ENCODE measurements at regions not wholly inside any gene's neighbourhood (a gene's known extent, or its start where the extent isn't known, plus 50 kb on each side); places are given as distances from the start of the nearest gene placed in this dataset.
A peak's percentile ranks its signal among the peaks of the same experiment; 100 is the strongest.
"Not testable (repeated sequence)": the region's sequence is repeated elsewhere in the genome, so short reads cannot be mapped to it uniquely, and the experiment has no call there.

DNA sequence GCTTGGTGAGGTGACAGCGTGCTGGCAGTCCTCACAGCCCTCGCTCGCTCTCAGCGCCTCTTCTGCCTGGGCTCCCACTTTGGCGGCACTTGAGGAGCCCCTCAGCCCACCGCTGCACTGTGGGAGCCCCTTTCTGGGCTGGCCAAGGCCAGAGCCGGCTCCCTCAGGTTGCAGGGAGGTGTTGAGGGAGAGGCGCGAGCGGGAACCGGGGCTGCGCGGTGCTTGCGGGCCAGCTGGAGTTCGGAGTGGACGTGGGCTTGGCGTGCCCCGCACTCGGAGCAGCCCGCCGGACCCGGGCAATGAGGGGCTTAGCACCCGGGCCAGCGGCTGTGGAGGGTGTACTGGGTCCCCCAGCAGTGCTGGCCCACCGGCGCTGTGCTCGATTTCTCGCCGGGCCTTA lies 134.2 kb upstream of the BASP1 start:
- DNase-seq (ENCODE audit: low read depth), result not testable (repeated sequence)

DNA sequence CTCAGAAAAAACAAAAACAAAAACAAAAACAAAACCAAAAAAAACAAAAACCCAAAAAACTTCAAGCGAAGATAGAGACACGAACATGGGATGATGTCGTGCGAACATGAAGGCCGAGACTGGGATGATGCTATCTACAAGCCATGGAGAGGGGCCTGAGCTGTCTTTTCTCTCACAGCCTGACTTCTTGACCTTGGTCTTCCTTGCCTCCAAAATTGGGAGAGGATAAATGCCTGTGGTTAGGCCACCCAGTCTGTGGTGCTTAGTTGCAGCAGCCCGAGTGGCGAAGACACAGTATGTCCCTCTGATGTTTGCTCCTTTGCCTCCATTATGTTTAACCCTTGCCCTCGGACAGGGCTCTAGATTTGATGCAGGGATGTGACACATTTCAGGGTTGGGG lies 130.4 kb upstream of the BASP1 start:
- no peak for DNase-seq (ENCODE audit: low read depth)

DNA sequence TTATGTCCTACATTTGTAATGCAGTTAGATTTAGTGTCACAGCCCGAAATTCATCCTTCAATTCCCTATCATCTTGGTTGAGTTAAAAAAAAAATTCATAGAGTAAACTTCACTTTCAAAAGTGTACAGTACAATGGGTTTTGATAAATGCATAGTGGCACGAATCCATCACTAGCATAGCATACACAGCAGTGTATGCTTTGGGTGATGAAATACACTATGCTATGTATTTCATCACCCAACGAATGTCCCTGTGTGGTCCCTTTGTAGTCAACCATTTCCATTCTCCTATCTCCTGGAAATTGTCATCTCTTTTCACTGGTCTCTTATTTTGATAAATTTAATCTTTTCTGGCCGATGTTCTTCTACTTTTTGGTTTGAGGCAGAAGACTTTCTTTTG lies 129.4 kb upstream of the BASP1 start:
- no peak for DNase-seq (ENCODE audit: low read depth)

DNA sequence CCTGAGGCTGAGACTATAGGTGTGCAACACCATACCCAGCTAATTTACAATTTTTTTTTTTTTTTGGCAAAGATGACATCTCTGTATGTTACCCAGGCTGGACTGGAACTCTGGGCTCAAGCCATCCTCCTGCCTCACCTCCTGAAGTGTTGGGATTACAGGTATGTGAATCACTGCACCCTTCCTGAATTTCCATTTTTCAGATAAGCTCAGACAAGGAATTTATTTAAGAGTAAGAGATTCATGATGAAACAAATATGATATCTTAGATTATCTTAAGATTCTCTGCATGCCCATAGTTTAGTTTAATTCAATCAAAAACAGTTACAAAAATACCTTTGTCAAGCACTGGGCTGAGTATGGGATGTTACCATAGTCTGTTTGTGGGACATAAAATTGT lies 128.4 kb upstream of the BASP1 start:
- DNase-seq (ENCODE audit: low read depth), result no peak

DNA sequence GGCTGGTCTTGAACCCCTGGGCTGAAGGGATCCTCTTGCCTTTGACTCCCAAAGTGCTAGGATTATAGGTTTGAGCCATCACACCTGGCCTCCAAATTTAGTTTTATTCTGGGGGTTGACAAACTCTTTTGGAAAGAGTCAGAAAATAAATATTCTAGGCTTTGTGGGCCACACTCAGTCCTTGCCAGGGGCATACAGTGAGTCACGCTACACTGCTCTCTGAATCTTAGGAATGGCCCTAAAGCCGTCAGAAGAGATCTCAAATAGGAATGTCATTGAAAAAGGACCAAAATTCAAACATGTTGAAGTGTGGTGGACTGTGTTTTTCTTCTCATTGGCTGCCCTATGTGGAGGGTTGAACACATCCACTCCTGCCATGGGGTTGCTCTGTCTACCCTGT lies 127.7 kb upstream of the BASP1 start:
- DNase-seq (ENCODE audit: low read depth), result no peak

DNA sequence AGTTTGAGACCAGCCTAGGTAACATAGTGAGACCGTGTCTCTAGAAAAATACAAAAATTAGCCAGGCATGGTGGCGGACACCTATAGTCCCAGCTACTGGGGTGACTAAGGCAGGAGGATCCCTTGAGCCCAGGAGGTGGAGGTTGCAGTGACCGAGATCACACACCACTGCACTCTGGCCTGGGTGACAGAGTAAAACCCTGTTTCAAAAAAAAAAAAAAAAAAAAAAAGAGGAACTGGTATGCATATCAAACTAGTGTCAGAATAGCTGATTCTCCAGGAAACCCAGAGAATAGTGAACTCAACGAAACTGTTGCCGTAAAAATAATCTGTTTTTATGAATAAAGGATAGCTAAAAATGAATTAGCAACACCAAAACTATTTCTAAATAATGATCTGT lies 126.6 kb upstream of the BASP1 start:
- no peak for DNase-seq (ENCODE audit: low read depth)

DNA sequence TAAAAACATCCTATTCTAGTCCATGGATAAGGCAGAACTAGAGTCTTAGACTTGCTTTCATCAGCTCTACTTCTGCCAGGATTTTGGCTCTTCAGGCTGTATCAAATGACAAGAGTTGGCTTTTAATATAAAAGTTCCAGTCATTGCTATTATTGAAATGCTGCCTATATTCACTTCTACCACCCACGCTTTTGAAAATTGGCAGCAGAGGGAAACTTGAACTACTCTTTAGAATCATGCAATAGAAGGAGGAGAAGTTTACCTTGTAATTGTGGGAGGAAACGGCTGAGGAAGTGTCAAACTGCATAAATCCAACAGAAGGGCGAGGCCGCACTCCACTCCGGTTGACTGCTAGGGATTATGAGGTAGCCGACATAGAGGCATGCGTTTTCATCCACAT lies 122.6 kb upstream of the BASP1 start:
- DNase-seq (ENCODE audit: low read depth), result no peak

DNA sequence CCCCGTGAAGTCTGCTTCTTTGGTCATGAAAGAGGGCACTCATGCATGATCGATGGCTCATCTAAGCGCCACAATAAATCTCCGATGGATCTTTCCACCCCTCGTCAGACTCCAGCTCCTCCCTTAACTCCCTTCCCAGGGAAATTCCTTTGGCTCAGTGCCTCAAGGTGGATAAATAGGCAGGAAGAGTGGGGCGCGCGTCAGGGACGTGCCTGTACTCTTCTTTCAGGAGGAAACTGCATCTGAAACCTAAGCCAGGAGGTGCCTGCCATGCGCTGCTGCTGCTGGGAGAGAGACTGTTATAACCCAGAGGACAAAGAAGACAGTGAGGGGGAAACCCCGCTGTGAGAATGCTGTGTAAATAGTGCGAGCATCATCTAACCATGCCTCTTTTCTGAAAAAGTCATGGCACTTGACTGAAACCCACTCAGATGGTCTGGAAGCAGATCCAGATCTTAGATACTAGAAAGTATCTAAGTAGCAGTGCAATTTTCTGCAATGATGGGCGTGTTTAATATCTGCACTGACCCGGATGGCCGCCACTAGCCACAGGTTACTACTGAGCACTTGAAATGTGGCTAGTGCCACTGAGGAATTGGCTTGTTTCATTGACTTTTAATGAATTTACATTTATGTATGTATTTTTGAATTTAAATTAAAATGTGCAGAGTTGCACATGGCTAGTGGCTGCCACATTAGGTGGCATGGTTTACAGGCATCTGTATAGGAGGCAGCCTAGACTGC lies 120.3 kb upstream of the BASP1 start:
- no peak for DNase-seq (ENCODE audit: low read depth)

DNA sequence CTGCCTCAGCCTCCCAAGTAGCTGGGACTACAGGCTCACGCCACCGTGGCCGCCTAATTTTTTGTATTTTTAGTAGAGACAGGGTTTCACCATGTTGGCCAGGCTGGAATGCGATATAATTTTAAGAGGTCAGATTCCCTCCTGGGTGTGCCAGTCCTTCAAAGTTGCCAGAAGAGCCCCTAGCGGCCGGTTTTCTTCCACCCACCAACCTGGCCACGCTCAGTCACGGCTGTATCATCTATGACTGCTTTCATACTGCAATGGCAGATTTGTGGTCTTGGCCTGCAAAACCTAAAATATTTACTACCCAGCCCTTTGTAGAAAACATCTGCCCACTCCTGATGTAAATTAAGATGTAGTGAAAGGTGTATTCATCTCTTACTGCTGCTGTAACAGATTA lies 117.5 kb upstream of the BASP1 start:
- no peak for DNase-seq (ENCODE audit: low read depth)

DNA sequence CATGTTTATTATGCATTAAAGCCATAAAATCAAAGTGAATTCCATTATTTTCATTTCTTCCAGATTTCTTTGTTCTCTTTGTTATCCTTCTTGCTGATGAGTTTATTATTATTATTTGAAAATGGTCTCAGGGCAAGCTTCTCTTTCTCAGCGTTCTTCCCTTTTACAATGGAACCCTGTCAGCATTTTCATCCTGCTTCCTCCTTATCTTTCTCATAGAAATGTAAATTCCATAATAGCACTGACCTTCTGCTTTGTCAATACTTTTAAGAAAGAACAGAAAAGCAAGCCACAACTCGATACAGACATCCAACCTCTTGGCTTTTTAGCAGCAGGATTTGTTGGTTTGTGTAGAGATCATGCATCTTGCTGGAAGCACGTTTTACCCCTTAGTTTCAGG lies 114.0 kb upstream of the BASP1 start:
- DNase-seq (ENCODE audit: low read depth), result no peak

DNA sequence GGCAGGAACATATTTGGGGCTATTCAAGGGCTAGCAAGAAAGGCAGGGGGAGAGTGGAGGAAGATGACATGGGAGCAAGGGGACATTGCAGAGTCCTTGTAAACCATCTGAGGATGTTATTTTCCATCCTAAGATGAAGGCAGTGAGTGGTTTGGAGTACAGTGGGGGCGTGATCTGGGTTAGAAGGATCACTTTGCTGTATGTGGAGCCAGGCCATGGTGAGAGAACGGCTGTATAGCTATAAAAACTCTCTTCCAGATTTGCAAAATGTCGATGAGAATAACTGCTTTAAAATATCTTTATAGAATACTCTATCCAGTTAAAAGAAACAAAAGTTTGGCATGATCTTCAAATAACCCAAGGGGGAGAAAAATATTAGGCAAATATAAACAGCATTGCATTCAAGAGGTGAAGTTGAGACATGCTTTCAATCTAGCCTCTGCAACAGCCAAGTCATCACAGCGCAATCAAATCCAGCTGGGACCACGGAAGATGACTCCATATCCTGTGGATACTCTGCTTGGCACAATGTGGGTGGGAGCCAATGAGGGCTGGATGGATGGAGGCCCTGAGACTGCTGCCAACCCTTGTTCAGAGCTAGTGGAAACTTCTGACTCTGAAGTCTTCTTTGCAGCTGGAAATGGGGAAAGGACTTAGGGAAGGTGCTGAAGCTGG lies 111.5 kb upstream of the BASP1 start:
- DNase-seq (ENCODE audit: low read depth), result no peak

DNA sequence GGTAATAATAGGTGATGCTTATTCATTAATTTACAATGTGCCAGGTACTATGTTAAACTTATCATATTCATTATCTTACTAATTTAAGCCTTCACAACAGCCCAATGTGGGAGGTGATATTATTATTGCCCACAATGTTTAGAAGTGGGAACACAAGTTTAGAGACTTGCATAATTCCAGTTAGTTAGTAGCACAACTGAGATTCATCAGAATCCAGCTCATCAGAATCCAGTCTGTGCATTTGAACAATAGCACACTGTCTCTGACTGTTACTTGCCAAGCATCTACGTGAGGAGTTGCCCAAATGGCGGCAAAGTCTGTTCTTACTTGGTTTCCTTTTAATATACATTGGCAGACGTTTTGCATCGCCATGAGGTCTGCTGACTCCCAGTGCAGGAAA lies 110.9 kb upstream of the BASP1 start:
- DNase-seq (ENCODE audit: low read depth), result no peak

DNA sequence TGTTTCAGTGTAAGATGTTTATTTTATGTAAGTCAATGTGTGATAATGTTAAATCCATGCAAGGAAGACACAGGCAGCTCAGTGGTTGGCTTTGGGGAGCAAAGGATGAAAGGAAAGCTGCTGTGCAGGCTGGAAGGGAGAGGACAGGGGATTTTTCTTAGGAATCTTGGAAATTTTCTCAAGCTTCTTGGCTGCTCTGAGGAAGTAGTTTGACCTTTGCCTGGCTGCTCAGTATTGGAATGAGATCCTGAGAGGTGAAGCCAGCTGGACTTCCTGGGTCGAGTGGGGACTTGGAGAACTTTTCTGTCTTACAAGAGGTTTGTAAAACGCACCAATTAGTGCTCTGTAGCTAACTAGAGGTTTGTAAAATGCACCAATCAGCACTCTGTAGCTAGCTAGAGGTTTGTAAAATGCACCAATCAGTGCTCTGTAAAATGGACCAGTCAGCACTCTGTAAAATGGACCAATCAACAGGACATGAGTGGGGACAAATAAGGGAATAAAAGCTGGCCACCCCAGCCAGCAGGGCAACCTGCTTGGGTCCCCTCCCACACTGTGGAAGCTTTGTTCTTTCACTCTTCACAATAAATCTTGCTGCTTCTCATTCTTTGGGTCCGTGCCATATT lies 105.2 kb upstream of the BASP1 start:
- DNase-seq (ENCODE audit: low read depth), result not testable (repeated sequence)

DNA sequence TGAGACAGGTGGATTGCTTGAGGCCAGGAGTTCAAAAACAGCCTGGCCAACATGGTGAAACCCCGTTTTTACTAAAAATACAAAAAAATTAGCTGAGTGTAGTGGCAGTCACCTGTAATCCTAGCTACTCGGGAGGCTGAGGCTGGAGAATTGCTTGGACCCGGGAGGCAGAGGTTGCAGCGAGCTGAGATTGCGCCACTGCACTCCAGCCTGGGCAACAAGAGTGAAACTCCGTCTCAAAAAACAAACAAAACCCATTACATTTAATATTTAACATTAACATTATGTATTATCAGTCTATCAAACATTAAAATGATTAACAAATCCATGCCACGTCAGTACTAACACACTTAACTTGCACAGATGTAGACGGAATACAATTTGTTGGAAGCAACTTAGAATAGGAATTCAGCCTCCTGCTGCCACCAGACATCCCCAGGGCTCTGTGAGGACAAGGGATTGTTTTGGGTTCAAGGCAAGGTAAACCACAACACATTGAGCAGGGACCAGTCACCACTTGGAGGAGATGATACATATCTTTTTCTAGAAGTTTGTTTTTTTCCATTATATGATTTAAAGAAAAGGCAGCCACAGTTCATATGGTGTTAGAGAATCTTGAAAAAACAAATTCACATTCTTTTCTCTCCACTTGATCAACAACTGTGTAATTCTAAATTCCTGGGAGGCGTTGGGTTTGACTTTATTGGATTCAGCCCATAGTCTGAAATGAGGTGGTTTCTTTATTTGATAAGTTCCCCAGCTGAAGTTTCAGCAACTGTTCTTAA lies 104.1 kb upstream of the BASP1 start:
- DNase-seq (ENCODE audit: low read depth), result no peak

DNA sequence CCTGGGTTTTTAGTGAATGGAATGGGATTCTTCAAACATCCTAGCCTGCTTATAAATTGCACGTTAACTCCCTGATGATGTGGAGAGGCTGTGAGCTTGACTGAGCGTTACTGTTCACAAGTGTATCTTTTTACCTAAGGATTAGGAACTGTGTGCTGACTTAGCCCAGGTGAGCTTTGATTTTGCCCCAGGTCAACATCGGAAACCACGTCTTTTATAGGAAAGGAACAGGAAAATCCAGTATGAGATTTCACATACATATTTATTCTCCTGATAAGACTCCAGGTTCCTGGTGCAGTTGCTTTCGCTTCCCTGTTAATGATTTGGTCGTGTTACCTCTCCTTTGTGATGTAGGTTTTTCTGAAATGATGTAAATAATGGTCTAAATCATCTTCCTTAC lies 103.2 kb upstream of the BASP1 start:
- DNase-seq (ENCODE audit: low read depth), result no peak

DNA sequence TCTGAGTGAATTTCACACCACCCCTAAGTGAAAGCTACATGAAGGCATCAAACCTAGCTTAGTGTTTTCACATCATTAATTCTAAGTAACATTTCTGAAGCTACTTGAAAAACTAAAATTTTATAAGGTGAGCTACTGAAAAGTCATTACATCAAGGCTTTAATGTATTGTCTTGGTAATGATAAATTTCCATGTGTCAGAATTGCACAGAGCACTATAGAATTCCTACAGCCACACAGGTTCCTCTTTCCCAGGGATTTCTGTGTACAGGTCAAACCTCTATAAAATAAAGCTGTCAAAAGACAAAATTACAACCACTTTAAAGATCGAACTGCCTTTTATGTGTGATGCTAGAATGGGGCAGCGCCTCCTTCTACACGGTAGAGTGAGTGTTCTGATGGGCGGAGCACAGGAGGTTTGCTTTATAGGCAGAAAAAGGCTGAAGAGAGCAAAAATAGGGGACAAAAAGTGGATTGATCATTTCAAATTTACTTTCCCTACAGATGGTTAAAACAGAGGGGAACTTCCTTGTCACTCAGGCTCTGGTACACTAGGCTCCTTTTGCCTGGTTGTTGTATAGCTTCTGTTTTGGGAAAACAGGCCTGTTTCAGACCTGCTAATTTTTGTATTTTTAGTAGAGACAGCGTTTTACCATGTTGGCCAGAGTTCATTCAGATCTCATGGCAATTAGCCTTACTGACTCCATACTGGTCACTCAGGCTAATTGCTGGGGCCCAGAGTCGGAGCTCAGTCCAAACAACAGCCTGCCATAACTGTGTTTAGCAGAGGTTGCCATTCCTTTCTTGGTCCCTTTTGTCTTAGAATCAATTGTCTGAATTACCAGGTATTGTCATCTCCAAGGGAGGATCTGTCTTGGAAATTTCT lies 102.5 kb upstream of the BASP1 start:
- DNase-seq (ENCODE audit: low read depth), result no peak

DNA sequence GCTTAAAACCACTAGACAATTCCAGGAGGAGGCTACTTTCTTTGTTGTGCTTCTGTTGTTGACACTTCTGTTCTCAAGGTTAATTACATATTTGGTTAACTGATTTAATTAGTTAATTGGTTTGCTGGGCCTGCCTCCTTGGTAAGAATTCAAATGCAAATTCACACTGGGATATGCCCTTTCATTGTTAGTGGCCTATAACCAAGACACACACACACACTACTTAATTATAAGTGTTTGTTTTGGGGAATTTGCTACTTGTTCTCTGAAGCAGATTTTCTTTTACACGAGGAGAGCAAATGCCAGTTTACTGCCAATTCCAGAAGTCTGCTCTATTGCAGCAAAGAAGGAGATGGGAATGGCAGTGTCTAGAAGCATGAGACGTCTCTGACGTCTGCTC lies 101.6 kb upstream of the BASP1 start:
- no peak for DNase-seq (ENCODE audit: low read depth)

DNA sequence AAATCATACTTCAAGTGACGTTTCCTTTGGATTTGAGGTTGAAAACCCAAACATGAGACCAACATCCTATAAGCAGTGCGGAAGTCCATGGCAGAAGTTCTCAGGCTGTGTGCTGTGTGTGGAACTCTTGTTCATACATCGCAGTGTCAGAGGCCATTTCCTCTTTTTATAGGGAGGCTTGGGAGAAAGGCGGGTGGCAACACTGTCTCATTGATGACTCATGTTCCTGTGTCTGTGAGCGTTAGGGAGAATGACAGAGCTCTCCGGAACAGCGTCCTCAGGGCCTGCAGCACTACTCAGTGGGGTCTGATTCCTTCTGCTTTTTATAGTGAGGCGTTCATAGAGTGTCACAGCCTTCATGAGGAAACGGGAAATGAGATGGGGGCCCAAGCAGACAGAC lies 98.8 kb upstream of the BASP1 start:
- DNase-seq (ENCODE audit: low read depth), result peak; percentile 4

DNA sequence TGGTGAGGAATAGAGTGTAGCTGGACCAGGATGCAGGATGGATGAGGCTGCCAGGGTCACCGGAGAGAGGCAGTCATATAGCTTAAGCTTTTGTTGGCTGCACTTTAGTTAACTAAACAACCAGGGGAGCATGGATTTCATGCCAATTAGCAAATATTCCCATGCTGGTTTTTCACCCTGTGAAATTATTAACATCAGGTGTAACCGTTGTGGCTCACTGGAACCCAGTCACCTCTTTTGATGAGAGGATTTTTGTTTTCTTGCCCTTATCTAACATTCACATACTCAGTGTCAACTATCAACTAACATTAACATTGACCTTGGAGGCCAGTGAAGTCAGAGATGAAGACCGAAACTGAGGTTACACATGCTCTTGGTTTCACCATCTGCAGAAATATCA lies 97.2 kb upstream of the BASP1 start:
- DNase-seq (ENCODE audit: low read depth), result no peak

DNA sequence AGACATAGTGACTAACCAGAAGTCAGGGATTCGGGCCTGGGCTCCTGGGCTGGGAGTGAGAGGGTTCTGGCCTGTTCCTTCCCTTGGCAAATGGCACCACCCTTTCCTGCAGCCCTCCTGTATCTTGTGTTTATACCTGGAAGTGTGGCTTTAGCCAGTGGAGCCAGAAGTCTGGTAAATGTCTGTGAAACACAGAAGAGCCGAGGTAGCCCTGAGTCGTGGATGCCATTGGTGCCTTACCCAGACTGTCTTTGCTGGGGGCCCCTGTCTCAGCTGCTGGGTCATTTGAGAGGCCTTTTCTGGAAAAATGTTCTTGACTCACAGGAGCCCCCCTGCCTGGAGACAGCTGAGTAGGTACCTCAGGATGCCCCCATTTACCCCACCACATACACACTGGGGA lies 95.7 kb upstream of the BASP1 start:
- no peak for DNase-seq (ENCODE audit: low read depth)

DNA sequence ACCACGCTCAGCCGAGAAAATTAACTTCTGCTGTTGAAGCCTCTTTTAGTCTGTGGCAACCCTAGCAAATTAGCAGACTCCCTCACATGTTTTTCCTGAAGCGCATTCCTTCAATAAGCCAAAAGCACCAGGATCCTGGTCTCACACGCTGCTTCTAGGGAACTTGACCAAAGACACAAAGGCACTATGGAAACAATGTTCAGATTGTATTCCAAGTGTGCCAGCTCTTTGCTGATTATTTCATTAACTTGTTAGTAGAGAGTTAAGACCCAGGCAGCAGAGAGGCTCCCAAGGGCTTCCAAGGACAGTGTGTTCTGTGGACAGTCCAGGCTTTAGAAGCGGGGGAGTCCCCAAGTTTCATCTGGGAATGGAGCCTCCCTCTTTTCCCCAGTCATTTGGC lies 94.4 kb upstream of the BASP1 start:
- DNase-seq (ENCODE audit: low read depth), result no peak

DNA sequence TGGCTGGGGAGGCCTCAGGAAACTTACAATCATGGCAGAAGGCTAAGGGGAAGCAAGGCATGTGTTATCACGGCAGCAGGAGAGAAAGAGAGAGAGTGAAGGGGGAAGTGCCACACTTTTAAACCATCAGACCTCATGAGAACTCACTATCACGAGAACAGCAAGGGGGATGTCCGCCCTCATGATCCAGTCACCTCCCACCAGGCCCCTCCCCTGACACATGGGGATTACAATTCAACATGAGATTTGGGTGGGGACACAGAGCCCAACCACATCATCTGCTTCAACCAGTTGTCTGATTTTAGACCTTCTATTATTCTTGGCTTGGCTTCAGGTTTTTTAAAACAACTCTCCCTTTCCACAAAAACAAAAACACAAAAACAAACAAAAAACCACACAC lies 93.7 kb upstream of the BASP1 start:
- not testable (repeated sequence) for DNase-seq (ENCODE audit: low read depth)
